Small intestine (tissue), 7 donors: ENCODE measurements at regions not wholly inside any gene's neighbourhood (a gene's known extent, or its start where the extent isn't known, plus 50 kb on each side); places are given as distances from the start of the nearest gene placed in this dataset.
A peak's percentile ranks its signal among the peaks of the same experiment; 100 is the strongest.

Experiments
- DNase-seq, 2 donors: peaks; one replicate each; pipeline versions ENCODE4 v3.0.0 to v3.0.0-alpha.2; 2013
- FAIRE-seq: peaks from 2 replicates; lab custom pipeline; 2012; peaks lifted over from hg19 to GRCh38; lab: Jason Lieb, UNC
- H3K27ac ChIP-seq, 3 donors: one replicate each; pipeline ENCODE4 v1.5.1; 2013; ENCODE audit warnings: low read length in 2 of 3, mild to moderate bottlenecking in 2 of 3, control low read depth in 1 of 3, inconsistent platforms in 1 of 3, low read depth in 1 of 3, moderate library complexity in 1 of 3
- H3K27me3 ChIP-seq, 3 donors: one replicate each; pipeline ENCODE4 v1.6.1; 2013; ENCODE audit warnings: low read length in 3 of 3, inconsistent platforms in 1 of 3; ENCODE audit not compliant: control insufficient read depth in 3 of 3, insufficient read depth in 3 of 3
- H3K36me3 ChIP-seq, 3 donors: one replicate each; pipeline ENCODE4 v1.6.1; 2013; ENCODE audit warnings: low read length in 3 of 3, inconsistent platforms in 1 of 3, low read depth in 1 of 3, mild to moderate bottlenecking in 1 of 3, moderate library complexity in 1 of 3; ENCODE audit not compliant: control insufficient read depth in 3 of 3, insufficient read depth in 2 of 3
- H3K4me1 ChIP-seq, 3 donors: one replicate each; pipeline ENCODE4 v1.6.1; 2013; ENCODE audit warnings: low read length in 2 of 3, inconsistent platforms in 1 of 3, low read depth in 1 of 3, mild to moderate bottlenecking in 1 of 3, moderate library complexity in 1 of 3; ENCODE audit not compliant: control insufficient read depth in 3 of 3, insufficient read depth in 2 of 3
- H3K4me3 ChIP-seq, 3 donors: one replicate each; pipeline ENCODE4 v1.5.1; 2013; ENCODE audit warnings: low read length in 3 of 3, control low read depth in 1 of 3, inconsistent platforms in 1 of 3, low read depth in 1 of 3, mild to moderate bottlenecking in 1 of 3, moderate library complexity in 1 of 3
- H3K9me3 ChIP-seq, 2 donors: one replicate each; pipeline ENCODE4 v1.6.1; 2013; ENCODE audit warnings: low read depth in 1 of 2, low read length in 1 of 2; ENCODE audit not compliant: control insufficient read depth in 2 of 2, insufficient read depth in 1 of 2
- WGBS, 3 donors: extraction: QIAGEN DNeasy Blood & Tissue Kit; methylation state at CpG; one replicate each; pipeline ENCODE4 v1.1.7; 2013; 5-methylcytosine and 5-hydroxymethylcytosine counted together
- donor health status: healthy with polysubstance abuse.
- donor health status: control.
- donor health status: control.
- donor health status: Bipolar disorder and iron deficiency.
- donor health status: healthy.

DNA sequence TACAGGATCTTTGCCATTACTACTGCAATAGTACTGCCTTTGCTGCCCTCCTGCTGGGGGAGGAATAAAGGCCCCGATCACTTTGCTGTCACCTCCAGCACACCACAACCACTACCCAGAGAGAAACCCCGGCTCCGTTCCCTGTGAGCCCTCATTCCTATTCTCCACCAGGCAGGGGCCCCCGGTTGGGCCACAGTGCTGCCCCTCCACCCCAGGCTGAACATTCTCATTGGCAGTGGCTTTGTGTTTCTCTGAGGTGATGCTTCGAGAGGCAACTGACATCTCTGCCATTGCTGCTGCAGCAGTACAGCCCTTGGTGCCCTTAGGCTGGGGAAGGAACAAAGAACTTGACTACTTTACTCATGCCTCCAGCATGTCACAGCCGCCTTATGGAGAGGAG is 612.9 kb upstream of the EPHA6 start:
- 86 to 91% (median 89%) methylated on average over 6 of the region's 6 CpGs for WGBS, 3 donors
- FAIRE-seq, result no peak
- no peak for DNase-seq
- Histone ChIP-seq H3K4me1 (no peaks in the 10 kb centered on the region), H3K36me3 (no peaks in the 10 kb centered on the region), H3K9me3 (peaks cover 0 to 2% of the 10 kb centered on the region in 2 donors), H3K4me3 (no peak overlapping the region), H3K27me3 (no peaks in the 10 kb centered on the region), H3K27ac (no peak overlapping the region)

DNA sequence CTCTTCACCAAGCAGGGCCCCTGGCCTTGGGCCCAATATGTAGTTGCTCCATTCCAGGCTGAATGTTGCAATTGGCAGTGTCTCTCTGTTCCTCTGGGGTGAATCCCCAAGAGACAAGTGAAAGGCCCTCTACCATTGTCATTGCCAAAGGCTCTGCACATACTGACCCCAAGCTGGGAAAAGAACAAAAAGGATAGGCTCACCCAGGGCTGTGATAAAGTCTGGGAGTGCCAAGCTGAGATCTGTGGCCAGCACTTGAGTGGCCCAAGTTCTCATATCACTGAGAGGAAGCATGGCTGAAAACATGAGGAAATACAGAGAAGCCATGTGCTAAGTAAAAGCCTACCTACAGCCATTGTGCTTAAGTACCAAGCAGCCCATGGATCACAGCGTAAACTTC is 612.2 kb upstream of the EPHA6 start:
- peaks cover 0 to 2% of the 10 kb centered on the region in 2 donors for H3K9me3 ChIP-seq
- DNase-seq (no peak), FAIRE-seq (no peak)
- H3K36me3 ChIP-seq, result no peaks in the 10 kb centered on the region
- WGBS, 3 donors, result 85 to 100% (median 100%) methylated on average over 1 of the region's 1 CpG
- H3K27me3 ChIP-seq, result no peaks in the 10 kb centered on the region
- no peak overlapping the region for H3K27ac ChIP-seq
- no peaks in the 10 kb centered on the region for H3K4me1 ChIP-seq
- H3K4me3 ChIP-seq, result no peak overlapping the region

DNA sequence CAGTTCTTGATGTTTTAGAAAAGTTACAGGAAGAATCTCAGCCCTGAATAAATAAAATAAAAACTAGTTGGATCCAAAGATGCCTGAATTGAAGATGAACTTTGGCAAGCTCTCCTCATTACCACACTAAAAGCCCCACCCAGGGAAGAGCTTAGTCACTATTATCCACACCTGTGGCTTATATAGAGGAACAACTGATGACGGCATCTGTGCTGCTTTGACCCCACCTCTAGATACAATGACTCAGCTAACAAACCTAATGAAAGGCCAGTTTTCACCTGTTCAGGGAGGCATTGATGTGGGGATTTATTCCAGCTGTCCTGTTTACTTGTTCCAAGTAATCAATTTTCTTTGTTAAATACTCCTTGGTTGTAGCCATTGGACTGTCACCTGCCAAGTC is 604.7 kb upstream of the EPHA6 start:
- DNase-seq (peak in 1 of 2 donors; percentile 23), FAIRE-seq (no peak)
- Histone ChIP-seq H3K9me3 (no peaks in the 10 kb centered on the region), H3K4me1 (no peaks in the 10 kb centered on the region), H3K27ac (no peak overlapping the region), H3K27me3 (no peaks in the 10 kb centered on the region), H3K36me3 (no peaks in the 10 kb centered on the region), H3K4me3 (no peak overlapping the region)
- 19 to 58% (median 45%) methylated on average over 1 of the region's 1 CpG for WGBS, 3 donors

DNA sequence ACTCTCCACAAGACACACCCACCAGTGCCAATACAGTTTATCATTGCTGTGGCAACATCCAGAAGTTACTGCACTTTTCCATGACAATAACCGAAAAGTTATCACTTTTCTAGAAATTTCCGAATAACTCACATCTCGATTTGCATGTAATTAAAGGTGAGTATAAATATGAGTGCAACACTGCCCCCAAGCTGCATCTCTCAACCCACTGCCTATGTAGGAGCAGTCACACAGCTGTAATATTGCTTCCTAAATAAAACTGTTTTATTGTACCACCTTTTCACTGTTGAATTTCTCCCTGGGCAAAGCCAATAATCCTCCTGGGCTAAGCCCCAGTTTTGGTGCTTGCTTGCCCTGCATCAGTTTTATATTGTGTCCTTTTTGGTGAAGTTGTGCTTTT is 601.0 kb upstream of the EPHA6 start:
- FAIRE-seq, result no peak
- Histone ChIP-seq H3K4me3 (no peak overlapping the region), H3K9me3 (no peaks in the 10 kb centered on the region), H3K4me1 (no peaks in the 10 kb centered on the region), H3K27ac (no peak overlapping the region), H3K27me3 (no peaks in the 10 kb centered on the region), H3K36me3 (no peaks in the 10 kb centered on the region)
- no peak for DNase-seq
- 87 to 96% (median 94%) methylated on average over 3 of the region's 3 CpGs for WGBS, 3 donors

DNA sequence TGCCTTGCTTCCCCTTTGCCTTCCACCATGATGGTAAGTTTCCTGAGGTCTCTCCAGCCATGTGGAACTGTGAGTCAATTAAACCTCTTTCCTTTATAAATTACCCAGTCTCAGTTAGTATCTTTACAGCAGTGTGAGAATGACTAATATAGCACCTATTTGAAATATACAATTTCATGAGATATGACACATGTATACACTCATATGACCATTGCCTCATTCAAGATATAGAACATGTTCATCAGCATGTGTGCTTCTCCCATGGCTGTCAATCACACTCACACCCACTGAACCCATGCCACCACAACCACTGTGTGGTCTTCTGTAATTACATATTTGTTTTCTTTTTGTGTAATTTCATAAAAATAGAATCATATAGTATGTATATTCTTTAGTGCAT is 599.5 kb upstream of the EPHA6 start:
- no peaks in the 10 kb centered on the region for H3K9me3 ChIP-seq
- H3K4me3 ChIP-seq, result no peak overlapping the region
- FAIRE-seq (no peak), DNase-seq (no peak)
- H3K27me3 ChIP-seq, result no peaks in the 10 kb centered on the region
- H3K27ac ChIP-seq, result no peak overlapping the region
- no peaks in the 10 kb centered on the region for H3K4me1 ChIP-seq
- H3K36me3 ChIP-seq, result no peaks in the 10 kb centered on the region

DNA sequence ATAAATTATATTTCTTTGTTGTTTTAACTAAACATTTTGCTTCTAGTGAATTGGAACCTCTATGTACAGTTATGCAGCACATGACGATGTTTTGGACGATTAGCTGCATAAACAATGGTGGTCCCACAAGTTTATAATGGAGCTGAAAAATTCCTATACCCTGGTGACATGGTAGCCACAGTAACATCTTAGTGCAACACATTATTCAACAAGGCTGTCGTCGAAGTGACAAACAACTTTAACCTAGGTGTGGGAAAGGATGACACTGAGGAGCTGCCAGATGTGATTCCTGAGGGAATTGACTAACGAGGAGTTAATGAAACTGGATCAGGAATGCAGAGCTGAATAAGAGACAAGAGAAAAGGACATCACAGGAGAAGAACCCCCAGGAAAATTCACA is 588.9 kb upstream of the EPHA6 start:
- Histone ChIP-seq H3K27me3 (no peaks in the 10 kb centered on the region), H3K9me3 (no peaks in the 10 kb centered on the region), H3K4me3 (no peak overlapping the region), H3K4me1 (no peaks in the 10 kb centered on the region), H3K36me3 (no peaks in the 10 kb centered on the region), H3K27ac (no peak overlapping the region)
- 74 to 83% (median 83%) methylated on average over 5 of the region's 5 CpGs for WGBS, 3 donors
- DNase-seq (no peak), FAIRE-seq (no peak)

DNA sequence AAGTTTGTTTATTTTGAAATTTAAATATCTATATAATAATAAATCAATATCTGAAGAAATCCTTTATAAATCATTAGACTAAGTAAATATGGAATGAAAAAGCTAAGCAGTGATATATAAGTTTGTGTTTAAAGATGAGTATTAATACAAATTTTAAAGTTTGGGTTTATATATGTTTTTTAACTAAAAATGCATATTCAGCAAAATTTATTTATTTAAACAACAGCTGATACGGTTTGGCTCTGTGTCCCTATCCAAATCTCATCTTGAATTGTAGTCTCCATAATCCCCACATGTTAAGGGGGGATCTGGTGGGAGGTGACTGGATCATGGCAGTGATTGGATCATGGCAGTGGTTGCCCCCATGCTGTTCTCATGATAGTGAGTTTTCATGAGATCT is 580.7 kb upstream of the EPHA6 start:
- Histone ChIP-seq H3K27ac (no peak overlapping the region), H3K9me3 (no peaks in the 10 kb centered on the region), H3K36me3 (no peaks in the 10 kb centered on the region), H3K4me1 (no peaks in the 10 kb centered on the region), H3K4me3 (no peak overlapping the region), H3K27me3 (no peaks in the 10 kb centered on the region)
- FAIRE-seq (no peak), DNase-seq (no peak)
- 65 to 72% (median 70%) methylated on average over 1 of the region's 1 CpG for WGBS, 3 donors

DNA sequence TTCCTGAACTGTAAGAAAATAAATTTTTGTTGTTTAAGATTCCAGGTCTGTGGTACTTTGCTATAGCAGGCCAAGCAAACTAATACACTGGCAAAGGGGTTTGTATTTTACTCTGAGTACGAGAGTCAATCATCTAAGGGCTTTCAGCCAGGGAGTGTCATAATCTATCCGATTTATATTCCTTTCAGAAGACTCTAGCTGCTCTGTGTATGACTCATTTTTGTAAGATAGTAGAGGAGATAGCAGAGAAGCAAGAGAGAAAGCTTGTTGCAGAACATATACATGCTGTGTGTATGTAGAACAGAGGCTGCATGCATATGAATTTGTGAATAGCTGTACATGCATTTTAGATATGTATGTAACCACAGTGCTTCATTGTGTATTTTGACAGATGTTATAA is 577.9 kb upstream of the EPHA6 start:
- Histone ChIP-seq H3K4me1 (no peaks in the 10 kb centered on the region), H3K27me3 (no peaks in the 10 kb centered on the region), H3K9me3 (no peaks in the 10 kb centered on the region), H3K4me3 (no peak overlapping the region), H3K36me3 (no peaks in the 10 kb centered on the region), H3K27ac (no peak overlapping the region)
- no peak for DNase-seq
- WGBS, 3 donors, result 21 to 48% (median 35%) methylated on average over 2 of the region's 2 CpGs
- FAIRE-seq, result no peak

DNA sequence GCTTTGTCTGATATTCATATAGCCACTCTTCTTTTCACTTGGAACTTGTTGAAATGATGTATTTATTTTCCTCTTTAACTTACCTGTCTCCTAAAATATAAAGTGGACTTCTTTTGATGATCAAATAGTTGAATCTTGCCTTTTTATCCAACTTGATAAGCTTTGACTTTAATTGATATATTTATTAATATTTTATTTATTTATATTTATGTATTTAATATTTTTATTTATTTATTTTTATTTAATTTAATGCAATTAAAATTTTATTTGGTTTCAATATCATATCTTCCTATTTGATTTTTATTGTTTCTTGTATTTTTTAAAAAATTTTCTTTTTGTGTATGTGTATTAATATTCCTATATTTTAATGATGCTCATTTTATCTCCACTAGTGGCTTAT is 555.1 kb upstream of the EPHA6 start:
- Histone ChIP-seq H3K9me3 (no peaks in the 10 kb centered on the region), H3K36me3 (no peaks in the 10 kb centered on the region), H3K4me3 (no peak overlapping the region), H3K4me1 (no peaks in the 10 kb centered on the region), H3K27me3 (no peaks in the 10 kb centered on the region), H3K27ac (no peak overlapping the region)
- peak; percentile 88 for FAIRE-seq
- DNase-seq, result no peak
